ENCODE measurements at regions not wholly inside any gene's neighbourhood (a gene's known extent, or its start where the extent isn't known, plus 50 kb on each side); places are given as distances from the start of the nearest gene placed in this dataset.

GRCh38 chr2:228722311-228722710 lies 540.8 kb upstream of the SPHKAP start:
- intact Hi-C loops (cut with micrococcal nuclease; ENCODE audit: unreplicated experiment): no loop called here
- H3K79me2 ChIP-seq (ENCODE audit: insufficient read depth, low read length): no peaks in the 10 kb centered on the region
- in situ Hi-C loops (cut with HindIII; ENCODE audit: extremely low pct_ligation_motif_present, low pct_unique_long_range_greater_than_20kb): no loop called here
- H3K9ac ChIP-seq (ENCODE audit: insufficient read depth, low read depth, low read length): no peak overlapping the region
- no peaks in the 10 kb centered on the region for H4K20me1 ChIP-seq (ENCODE audit: insufficient read depth, low read length)
- 0% methylated on average over 1 of the region's 1 CpG for WGBS (ENCODE audit: low lambda C conversion rate)
- no peak overlapping the region for H3K27ac ChIP-seq (ENCODE audit: extremely low read length, insufficient read depth, low read length)
- no peak overlapping the region for H3K4me3 ChIP-seq (replicated peaks in 1 of 3; ENCODE audit: insufficient read depth in 1 of 3, low read depth in 2 of 3, low read length in 3 of 3)
- no peak for ATAC-seq
- H3K36me3 ChIP-seq (replicated peaks in 1 of 2; ENCODE audit: control insufficient read depth in 1 of 2, insufficient read depth in 2 of 2, low read length in 2 of 2): no peaks in the 10 kb centered on the region
- no peaks in the 10 kb centered on the region for H3K27me3 ChIP-seq (ENCODE audit: control insufficient read depth in 1 of 2, insufficient read depth in 2 of 2, low read length in 2 of 2)
- no peak for FAIRE-seq
- no peak overlapping the region for H2AFZ ChIP-seq (ENCODE audit: low read length)
- ChIA-PET POLR2A (no interaction called here), CTCF (ENCODE audit: low intra/inter-chr PET ratio, low total read pairs) (no interaction called here)
- H3K4me1 ChIP-seq (ENCODE audit: insufficient read depth, low read length): no peaks in the 10 kb centered on the region
- no peak for DNase-seq (ENCODE audit: low spot score)
- BruUV-seq (replicated peaks): no TSS peak
- H3K9me3 ChIP-seq (ENCODE audit: low read length): peaks cover 63% of the 10 kb centered on the region
- H3K4me2 ChIP-seq (ENCODE audit: low read depth, low read length): no peak overlapping the region
- TF ChIP-seq SRF (IDR thresholded peaks at IDR 0.05; ENCODE audit: low read depth, low read length) (no peak), XBP1 (CRISPR knock-in tag; IDR thresholded peaks at IDR 0.05) (no peak), EHMT2 (IDR thresholded peaks at IDR 0.05; ENCODE audit: borderline replicate concordance, low read depth, low read length) (no peak), POLR2A (IDR thresholded peaks at IDR 0.05; ENCODE audit: insufficient read depth in 1 of 2, low read depth in 2 of 2, low read length in 2 of 2) (no peak), ZBTB39 (CRISPR knock-in tag; IDR thresholded peaks at IDR 0.05) (no peak), FLYWCH1 (CRISPR knock-in tag; IDR thresholded peaks at IDR 0.05) (no peak), ZNF329 (CRISPR knock-in tag; IDR thresholded peaks at IDR 0.05; ENCODE audit: low read depth) (no peak), DR1 (CRISPR knock-in tag; IDR thresholded peaks at IDR 0.05) (no peak), SMAD1 (CRISPR knock-in tag; IDR thresholded peaks at IDR 0.05; ENCODE audit: borderline replicate concordance, low read depth) (no peak), ZNF747 (CRISPR knock-in tag; IDR thresholded peaks at IDR 0.05; ENCODE audit: borderline replicate concordance) (no peak), GMEB2 (CRISPR knock-in tag; IDR thresholded peaks at IDR 0.05; ENCODE audit: low read depth) (no peak), ZNF691 (CRISPR knock-in tag; IDR thresholded peaks at IDR 0.05; ENCODE audit: borderline replicate concordance, low read depth) (no peak)
- TF ChIP-seq, protein P1, sequence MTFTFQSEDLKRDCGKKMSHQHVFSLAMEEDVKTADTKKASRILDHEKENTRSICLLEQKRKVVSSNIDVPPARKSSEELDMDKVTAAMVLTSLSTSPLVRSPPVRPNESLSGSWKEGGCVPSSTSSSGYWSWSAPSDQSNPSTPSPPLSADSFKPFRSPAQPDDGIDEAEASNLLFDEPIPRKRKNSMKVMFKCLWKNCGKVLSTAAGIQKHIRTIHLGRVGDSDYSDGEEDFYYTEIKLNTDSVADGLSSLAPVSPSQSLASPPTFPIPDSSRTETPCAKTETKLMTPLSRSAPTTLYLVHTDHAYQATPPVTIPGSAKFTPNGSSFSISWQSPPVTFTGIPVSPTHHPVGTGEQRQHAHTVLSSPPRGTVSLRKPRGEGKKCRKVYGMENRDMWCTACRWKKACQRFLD (CRISPR knock-in tag; IDR thresholded peaks at IDR 0.05; ENCODE audit: borderline replicate concordance): no peak
- TF ChIP-seq, protein P2, sequence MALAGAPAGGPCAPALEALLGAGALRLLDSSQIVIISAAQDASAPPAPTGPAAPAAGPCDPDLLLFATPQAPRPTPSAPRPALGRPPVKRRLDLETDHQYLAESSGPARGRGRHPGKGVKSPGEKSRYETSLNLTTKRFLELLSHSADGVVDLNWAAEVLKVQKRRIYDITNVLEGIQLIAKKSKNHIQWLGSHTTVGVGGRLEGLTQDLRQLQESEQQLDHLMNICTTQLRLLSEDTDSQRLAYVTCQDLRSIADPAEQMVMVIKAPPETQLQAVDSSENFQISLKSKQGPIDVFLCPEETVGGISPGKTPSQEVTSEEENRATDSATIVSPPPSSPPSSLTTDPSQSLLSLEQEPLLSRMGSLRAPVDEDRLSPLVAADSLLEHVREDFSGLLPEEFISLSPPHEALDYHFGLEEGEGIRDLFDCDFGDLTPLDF (CRISPR knock-in tag; IDR thresholded peaks at IDR 0.05): no peak
- TF ChIP-seq, protein P3, sequence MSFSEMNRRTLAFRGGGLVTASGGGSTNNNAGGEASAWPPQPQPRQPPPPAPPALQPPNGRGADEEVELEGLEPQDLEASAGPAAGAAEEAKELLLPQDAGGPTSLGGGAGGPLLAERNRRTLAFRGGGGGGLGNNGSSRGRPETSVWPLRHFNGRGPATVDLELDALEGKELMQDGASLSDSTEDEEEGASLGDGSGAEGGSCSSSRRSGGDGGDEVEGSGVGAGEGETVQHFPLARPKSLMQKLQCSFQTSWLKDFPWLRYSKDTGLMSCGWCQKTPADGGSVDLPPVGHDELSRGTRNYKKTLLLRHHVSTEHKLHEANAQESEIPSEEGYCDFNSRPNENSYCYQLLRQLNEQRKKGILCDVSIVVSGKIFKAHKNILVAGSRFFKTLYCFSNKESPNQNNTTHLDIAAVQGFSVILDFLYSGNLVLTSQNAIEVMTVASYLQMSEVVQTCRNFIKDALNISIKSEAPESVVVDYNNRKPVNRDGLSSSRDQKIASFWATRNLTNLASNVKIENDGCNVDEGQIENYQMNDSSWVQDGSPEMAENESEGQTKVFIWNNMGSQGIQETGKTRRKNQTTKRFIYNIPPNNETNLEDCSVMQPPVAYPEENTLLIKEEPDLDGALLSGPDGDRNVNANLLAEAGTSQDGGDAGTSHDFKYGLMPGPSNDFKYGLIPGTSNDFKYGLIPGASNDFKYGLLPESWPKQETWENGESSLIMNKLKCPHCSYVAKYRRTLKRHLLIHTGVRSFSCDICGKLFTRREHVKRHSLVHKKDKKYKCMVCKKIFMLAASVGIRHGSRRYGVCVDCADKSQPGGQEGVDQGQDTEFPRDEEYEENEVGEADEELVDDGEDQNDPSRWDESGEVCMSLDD (CRISPR knock-in tag; IDR thresholded peaks at IDR 0.05; ENCODE audit: borderline replicate concordance): no peak

Measured in HepG2 (cell line).